ENCODE measurements at regions not wholly inside any gene's neighbourhood (a gene's known extent, or its start where the extent isn't known, plus 50 kb on each side); places are given as distances from the start of the nearest gene placed in this dataset.
A peak's percentile ranks its signal among the peaks of the same experiment; 100 is the strongest.

- DNase-seq (ENCODE audit: low read depth in 2 of 2), result no peak
These were observed 850.9 kb downstream of the USP25 start for GRCh38 chr21:16580661-16581060.

GRCh38 chr21:16583556-16583955 lies 853.8 kb downstream of the USP25 start:
- DNase-seq (ENCODE audit: low read depth in 2 of 2), result no peak

GRCh38 chr21:16584756-16585155 lies 855.0 kb downstream of the USP25 start:
- DNase-seq (ENCODE audit: low read depth in 2 of 2), result no peak

- no peak for DNase-seq (ENCODE audit: low read depth in 2 of 2)
These were observed 856.1 kb downstream of the USP25 start for GRCh38 chr21:16585896-16586295.

- no peak for DNase-seq (ENCODE audit: low read depth in 2 of 2)
These were observed 857.4 kb downstream of the USP25 start for GRCh38 chr21:16587141-16587581.

GRCh38 chr21:16587681-16588375 lies 858.0 kb downstream of the USP25 start:
- DNase-seq (ENCODE audit: low read depth in 2 of 2), result peak; percentile 64 to 67

- DNase-seq (ENCODE audit: low read depth in 2 of 2), result no peak
These were observed 858.7 kb downstream of the USP25 start for GRCh38 chr21:16588433-16588860.

GRCh38 chr21:16589006-16589898 lies 859.5 kb downstream of the USP25 start:
- no peak for DNase-seq (ENCODE audit: low read depth in 2 of 2)

GRCh38 chr21:16590186-16590585 lies 860.4 kb downstream of the USP25 start:
- no peak for DNase-seq (ENCODE audit: low read depth in 2 of 2)

- DNase-seq (ENCODE audit: low read depth in 2 of 2), result no peak
These were observed 861.0 kb downstream of the USP25 start for GRCh38 chr21:16590641-16591292.

GRCh38 chr21:16592381-16592780 lies 862.6 kb downstream of the USP25 start:
- DNase-seq (ENCODE audit: low read depth in 2 of 2), result no peak

- no peak for DNase-seq (ENCODE audit: low read depth in 2 of 2)
These were observed 864.4 kb downstream of the USP25 start for GRCh38 chr21:16594191-16594590.

- no peak for DNase-seq (ENCODE audit: low read depth in 2 of 2)
These were observed 866.6 kb downstream of the USP25 start for GRCh38 chr21:16596369-16596768.

GRCh38 chr21:16597753-16598152 lies 868.0 kb downstream of the USP25 start:
- DNase-seq (ENCODE audit: low read depth in 2 of 2), result no peak

- no peak for DNase-seq (ENCODE audit: low read depth in 2 of 2)
These were observed 875.8 kb downstream of the USP25 start for GRCh38 chr21:16605597-16605996.

- no peak for DNase-seq (ENCODE audit: low read depth in 2 of 2)
These were observed 876.5 kb downstream of the USP25 start for GRCh38 chr21:16606271-16606670.

GRCh38 chr21:16608209-16608830 lies 878.5 kb downstream of the USP25 start:
- no peak for DNase-seq (ENCODE audit: low read depth in 2 of 2)

- peak in 1 of 2 experiments; percentile 14 for DNase-seq (ENCODE audit: low read depth in 2 of 2)
These were observed 889.5 kb downstream of the USP25 start for GRCh38 chr21:16619281-16619680.

GRCh38 chr21:16620786-16621320 lies 891.1 kb downstream of the USP25 start:
- DNase-seq (ENCODE audit: low read depth in 2 of 2), result no peak

- DNase-seq (ENCODE audit: low read depth in 2 of 2), result no peak
These were observed 888.2 kb upstream of the CXADR start for GRCh38 chr21:16624479-16625118.

- no peak for DNase-seq (ENCODE audit: low read depth in 2 of 2)
These were observed 887.4 kb upstream of the CXADR start for GRCh38 chr21:16625491-16625890.

Measured in fibroblast of skin of left biceps (primary cell).